Activated CD8-positive, alpha-beta memory T cell treated with anti-CD3 and anti-CD28 coated beads, Interleukin-2, amount 10 ng/mL, durations not matched to agents 7 days and 5 days (primary cell): ENCODE measurements at regions not wholly inside any gene's neighbourhood (a gene's known extent, or its start where the extent isn't known, plus 50 kb on each side); places are given as distances from the start of the nearest gene placed in this dataset.

Source experiments
- ATAC-seq: fragments of 150-1000 bp; cut with Tn5 transposase; one replicate; pipeline ENCODE4 v1.10.0; 2021; ENCODE audit warnings: moderate library complexity
- CTCF ChIA-PET: fragments of 350-600 bp; sonication (Branson Sonifier 250); formaldehyde crosslinking; loops from one replicate; lab custom pipeline; 2021; ENCODE audit warnings: antibody characterized with exemption; lab: Charles Lee
- DNase-seq: peaks from one replicate; pipeline ENCODE4 v3.0.0-alpha.2; 2020
- H3K27ac Mint-ChIP-seq: one replicate; pipeline ENCODE4 v1.8.0; 2021; ENCODE audit warnings: mild to moderate bottlenecking, mixed read lengths
- H3K27me3 Mint-ChIP-seq: one replicate; pipeline ENCODE4 v1.8.0; 2021; ENCODE audit warnings: mixed read lengths
- H3K36me3 Mint-ChIP-seq: one replicate; pipeline ENCODE4 v1.8.0; 2021; ENCODE audit warnings: mild to moderate bottlenecking, mixed read lengths
- H3K4me1 Mint-ChIP-seq: one replicate; pipeline ENCODE4 v1.8.0; 2021; ENCODE audit warnings: mixed read lengths
- H3K4me3 Mint-ChIP-seq: one replicate; pipeline ENCODE4 v1.8.0; 2021; ENCODE audit warnings: mild to moderate bottlenecking, moderate library complexity, mixed read lengths
- H3K9me3 Mint-ChIP-seq: one replicate; pipeline ENCODE4 v1.8.0; 2022; ENCODE audit warnings: low read depth, mixed read lengths

GRCh38 chr6:130775411-130776012 is 51.7 kb upstream of the SMLR1 start:
- no peak for ATAC-seq
- CTCF ChIA-PET: interaction anchor here (1.3 kb wide), 1 partner anchor 15 kb away, joined by 3 read pairs; no protein-coding TSS in a partner anchor
- H3K36me3 Mint-ChIP-seq: peaks cover 2% of the 10 kb centered on the region

GRCh38 chr6:130776287-130776925 is 50.8 kb upstream of the SMLR1 start:
- CTCF ChIA-PET: interaction anchor here (0.8 to 1.3 kb wide), 2 partner anchors 16 to 67 kb away, joined by 3 to 4 read pairs; no protein-coding TSS in a partner anchor
- Mint-ChIP-seq H3K27ac (peak overlapping the region; percentile 58), H3K27me3 (no peaks in the 10 kb centered on the region), H3K9me3 (no peaks in the 10 kb centered on the region), H3K4me3 (peak overlapping the region; percentile 41), H3K36me3 (peaks cover 2% of the 10 kb centered on the region), H3K4me1 (peaks cover 28% of the 10 kb centered on the region)
- peak; percentile 78 for ATAC-seq
- peak; percentile 45 for DNase-seq

More at GRCh38 chr6:130775411-130776012, 51.7 kb upstream of the SMLR1 start:
- no peak overlapping the region for H3K4me3 Mint-ChIP-seq
- H3K27me3 Mint-ChIP-seq: no peaks in the 10 kb centered on the region
- DNase-seq: no peak
- peaks cover 26% of the 10 kb centered on the region for H3K4me1 Mint-ChIP-seq
- no peak overlapping the region for H3K27ac Mint-ChIP-seq
- no peaks in the 10 kb centered on the region for H3K9me3 Mint-ChIP-seq
